K562 (cell line): ENCODE measurements at regions not wholly inside any gene's neighbourhood (a gene's known extent, or its start where the extent isn't known, plus 50 kb on each side); places are given as distances from the start of the nearest gene placed in this dataset.

Experiments
- ATAC-seq: fragments of 200-7000 bp; cut with Tn5 transposase; 3 replicates; pipeline ENCODE4 v1.9.1; 2020; ENCODE audit warnings: moderate library complexity
- BruUV-seq: library from RNA; stranded (reverse); fragments of 400-500 nt; replicated peaks from 2 replicates; lab custom pipeline; 2021; lab: Mats Ljungman, UMichigan
- CTCF ChIA-PET: fragments of 300-600 bp; formaldehyde crosslinking; extraction: SDS; loops from one replicate; lab custom pipeline; 2021; ENCODE audit warnings: low intra/inter-chr PET ratio; lab: Yijun Ruan, JAX
- POLR2A ChIA-PET: fragments of 300-600, 350-650 bp; sonication (Branson Sonifier 250); formaldehyde crosslinking; extraction: SDS; loops from one replicate; lab custom pipeline; 2021; ENCODE audit warnings: antibody characterized with exemption, inconsistent platforms; lab: Yijun Ruan, JAX
- DNase-seq, 4 experiments: peaks; one replicate each; pipeline versions ENCODE4 v3.0.0 to v3.0.0-alpha.2; 2011 to 2018; ENCODE audit warnings: low spot score in 3 of 4, mixed read lengths in 3 of 4; ENCODE audit errors: extremely low read depth in 1 of 4
- FAIRE-seq: peaks from 2 replicates; lab custom pipeline; 2011; peaks lifted over from hg19 to GRCh38; lab: Jason Lieb, UNC
- H2AFZ ChIP-seq: 2 replicates; pipeline ENCODE4 v1.6.0; 2011; ENCODE audit warnings: low read depth, low read length, control low read depth, inconsistent platforms
- H3K27ac ChIP-seq: fragments of 200-600 bp; 3 replicates; pipeline ENCODE4 v1.8.0; 2011; ENCODE audit warnings: low read depth, mild to moderate bottlenecking, control low read depth, inconsistent platforms, low read length, moderate library complexity, mixed read lengths; ENCODE audit errors: extremely low read depth
- H3K27me3 ChIP-seq, 2 experiments: fragments of 300-600 bp in 1 of 2; 2 replicates in 1 of 2; 3 replicates in 1 of 2; pipeline versions ENCODE4 v1.6.0 to v1.8.0; 2011; ENCODE audit warnings: inconsistent platforms in 2 of 2, low read length in 2 of 2, mild to moderate bottlenecking in 1 of 2, mixed read lengths in 1 of 2, moderate library complexity in 1 of 2; ENCODE audit not compliant: control insufficient read depth in 2 of 2, insufficient read depth in 2 of 2
- H3K36me3 ChIP-seq: fragments of 300-600 bp; 3 replicates; pipeline ENCODE4 v1.8.0; 2011; ENCODE audit warnings: mild to moderate bottlenecking, low read length, inconsistent platforms; ENCODE audit not compliant: control insufficient read depth, insufficient read depth
- H3K4me1 ChIP-seq, 2 experiments: fragments of 200-600 bp in 1 of 2; replicated peaks in 1 of 2; 2 replicates in 1 of 2; 3 replicates in 1 of 2; pipeline versions ENCODE4 v1.5.1 to v1.8.0; 2011; ENCODE audit warnings: inconsistent platforms in 2 of 2, low read length in 2 of 2, mild to moderate bottlenecking in 1 of 2, mixed read lengths in 1 of 2, moderate library complexity in 1 of 2; ENCODE audit not compliant: control insufficient read depth in 2 of 2, insufficient read depth in 2 of 2
- H3K4me2 ChIP-seq: 2 replicates; pipeline ENCODE4 v1.6.1; 2011; ENCODE audit warnings: low read length, control low read depth, inconsistent platforms, mixed read lengths; ENCODE audit not compliant: insufficient read depth
- H3K4me3 ChIP-seq: fragments of 200-600 bp; sonication (generic), shearing (Covaris generic); 2 replicates; pipeline ENCODE4 v1.5.1; 2016; ENCODE audit warnings: control low read depth, inconsistent platforms
- H3K79me2 ChIP-seq: fragments of 200-600 bp; 3 replicates; pipeline ENCODE4 v1.8.0; 2011; ENCODE audit warnings: low read length, inconsistent platforms; ENCODE audit not compliant: control insufficient read depth, insufficient read depth
- H3K9ac ChIP-seq, 2 experiments: 2 replicates each; pipeline versions ENCODE4 v1.6.0 to v1.6.1; 2011; ENCODE audit warnings: low read depth in 2 of 2, low read length in 2 of 2, control low read depth in 1 of 2, inconsistent platforms in 1 of 2, mild to moderate bottlenecking in 1 of 2, mixed read lengths in 1 of 2; ENCODE audit not compliant: insufficient read depth in 1 of 2
- H3K9me1 ChIP-seq: one replicate; pipeline ENCODE4 v1.6.0; 2011; ENCODE audit warnings: inconsistent platforms, mild to moderate bottlenecking, low read length, moderate library complexity; ENCODE audit not compliant: control insufficient read depth, insufficient read depth
- H3K9me3 ChIP-seq: replicated peaks from 2 replicates; pipeline ENCODE4 v1.5.1; 2011; ENCODE audit warnings: low read depth, low read length, inconsistent platforms; ENCODE audit not compliant: control insufficient read depth, insufficient read depth
- H4K20me1 ChIP-seq: replicated peaks from 2 replicates; pipeline ENCODE4 v1.6.1; 2011; ENCODE audit warnings: low read length, inconsistent platforms, mixed read lengths; ENCODE audit not compliant: control insufficient read depth, insufficient read depth
- DPF2 ChIP-seq: fragments of 450-650 bp; IDR thresholded peaks from 2 replicates; pipeline ENCODE4 v1.6.1; 2016
- NFIX ChIP-seq: fragments of 250-450 bp; sonication (Bioruptor Pico); IDR thresholded peaks from 2 replicates; pipeline ENCODE4 v1.4.0; 2020; ENCODE audit warnings: low read depth, mild to moderate bottlenecking, moderate library complexity
- ZNF133 ChIP-seq: fragments of 250-450 bp; sonication (Bioruptor Pico); IDR thresholded peaks from 2 replicates; pipeline ENCODE4 v1.4.0; 2020; ENCODE audit warnings: mild to moderate bottlenecking
- ZNF408 ChIP-seq: fragments of 250-450 bp; sonication (Bioruptor Pico); IDR thresholded peaks from 2 replicates; pipeline ENCODE4 v1.4.0; 2020; ENCODE audit warnings: low read depth, mild to moderate bottlenecking, moderate library complexity
- ZNF76 ChIP-seq: fragments of 250-450 bp; sonication (Bioruptor Pico); IDR thresholded peaks from 2 replicates; pipeline ENCODE4 v1.4.0; 2020; ENCODE audit warnings: mild to moderate bottlenecking, moderate library complexity, borderline replicate concordance
- WGBS: fragments of 100-300 bp; shearing (Covaris generic); methylation state at CpG from one replicate; pipeline ENCODE4 v1.1.6; 2016; ENCODE audit warnings: low coverage, mixed read lengths; ENCODE audit not compliant: insufficient coverage; ENCODE audit errors: missing lambda C conversion rate; 5-methylcytosine and 5-hydroxymethylcytosine counted together
- in situ Hi-C: fragments of 300-500 bp; cut with MboI; formaldehyde crosslinking; loops from 4 replicates; pipeline ENCODE4 v1.15.0; 2018; ENCODE audit warnings: inconsistent platforms, mixed read lengths
- intact Hi-C: fragments of 100-400 bp; cut with micrococcal nuclease; formaldehyde crosslinking; loops from 2 replicates; pipeline ENCODE4 v1.14.2; 2022
- TF ChIP-seq, protein P1 (sequence below): fragments of 250-450 bp; sonication (Bioruptor Pico); IDR thresholded peaks from 2 replicates; pipeline ENCODE4 v1.9.0; 2021; ENCODE audit warnings: mild to moderate bottlenecking

- H2AFZ ChIP-seq = no peak overlapping the region
- BruUV-seq = no TSS peak
- H3K4me2 ChIP-seq = no peak overlapping the region
- POLR2A ChIA-PET = interaction anchor here (0.6 to 0.7 kb wide), 2 partner anchors 507 to 840 kb away, joined by 3 read pairs; no protein-coding TSS in a partner anchor
- DNase-seq = no peak
- H3K4me1 ChIP-seq = no peaks in the 10 kb centered on the region
- H3K9me1 ChIP-seq = no peaks in the 10 kb centered on the region
- no peaks in the 10 kb centered on the region for H3K9me3 ChIP-seq
- H3K27ac ChIP-seq = no peak overlapping the region
- H3K36me3 ChIP-seq = no peaks in the 10 kb centered on the region
- no peak overlapping the region for H3K4me3 ChIP-seq
- no peaks in the 10 kb centered on the region for H3K79me2 ChIP-seq
- ATAC-seq = no peak
- TF ChIP-seq ZNF76 (CRISPR knock-in tag) (no peak), ZNF408 (CRISPR knock-in tag) (no peak), ZNF133 (no peak), NFIX (CRISPR knock-in tag) (no peak), DPF2 (no peak)
- TF ChIP-seq, protein P1, sequence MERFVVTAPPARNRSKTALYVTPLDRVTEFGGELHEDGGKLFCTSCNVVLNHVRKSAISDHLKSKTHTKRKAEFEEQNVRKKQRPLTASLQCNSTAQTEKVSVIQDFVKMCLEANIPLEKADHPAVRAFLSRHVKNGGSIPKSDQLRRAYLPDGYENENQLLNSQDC (CRISPR knock-in tag) = no peak
- TF ChIP-seq, all 486 proteins: peak for 0
- 1% methylated on average over 6 of the region's 6 CpGs for WGBS
- Histone ChIP-seq H3K9ac (no peak overlapping the region), H3K27me3 (peaks cover 26 to 60% of the 10 kb centered on the region in 2 experiments; a peak in 4 of 5 replicates), H4K20me1 (peaks cover 7% of the 10 kb centered on the region; the same call in 1 of the 2 replicates)
- intact Hi-C loops = no loop called here
- no peak for FAIRE-seq
- in situ Hi-C loops = no loop called here
- CTCF ChIA-PET = no interaction called here
Measured at GRCh38 chr18:8469544-8470130, 139.6 kb upstream of the RAB12 start.
